PC-9 (cell line): ENCODE measurements at regions not wholly inside any gene's neighbourhood (a gene's known extent, or its start where the extent isn't known, plus 50 kb on each side); places are given as distances from the start of the nearest gene placed in this dataset.

Experiments used
- EZH2 ChIP-seq: fragments of 200-600 bp; sonication (generic); IDR thresholded peaks from 2 replicates; pipeline ENCODE4 v1.8.0; 2017; ENCODE audit warnings: antibody characterized with exemption, low read depth
- TF ChIP-seq, protein P1 (sequence below): fragments of 200-600 bp; sonication (generic); conservative IDR thresholded peaks from 2 replicates; pipeline ENCODE4 v1.6.1; 2017; ENCODE audit warnings: mixed run types, antibody characterized with exemption, mild to moderate bottlenecking, moderate library complexity

DNA sequence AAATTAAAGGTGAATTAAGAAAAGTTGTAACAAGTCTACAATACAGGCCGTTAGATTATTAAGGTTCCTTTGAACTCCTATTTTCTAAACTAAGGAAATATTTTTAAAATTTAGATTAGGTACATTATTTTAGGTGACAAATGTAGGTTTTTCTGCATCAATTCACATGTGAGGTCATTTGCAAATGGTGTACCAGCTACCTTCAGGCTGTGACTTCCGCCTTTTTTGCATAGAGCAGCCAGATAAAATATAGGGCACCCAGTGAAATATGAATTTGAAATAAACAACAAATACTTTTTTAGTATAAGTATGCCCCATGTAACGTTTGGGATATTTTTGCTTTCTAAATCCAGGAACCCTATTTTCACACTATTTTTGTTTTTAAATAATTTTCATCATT lies 544.0 kb downstream of the LMO4 start:
- TF ChIP-seq, protein P1, sequence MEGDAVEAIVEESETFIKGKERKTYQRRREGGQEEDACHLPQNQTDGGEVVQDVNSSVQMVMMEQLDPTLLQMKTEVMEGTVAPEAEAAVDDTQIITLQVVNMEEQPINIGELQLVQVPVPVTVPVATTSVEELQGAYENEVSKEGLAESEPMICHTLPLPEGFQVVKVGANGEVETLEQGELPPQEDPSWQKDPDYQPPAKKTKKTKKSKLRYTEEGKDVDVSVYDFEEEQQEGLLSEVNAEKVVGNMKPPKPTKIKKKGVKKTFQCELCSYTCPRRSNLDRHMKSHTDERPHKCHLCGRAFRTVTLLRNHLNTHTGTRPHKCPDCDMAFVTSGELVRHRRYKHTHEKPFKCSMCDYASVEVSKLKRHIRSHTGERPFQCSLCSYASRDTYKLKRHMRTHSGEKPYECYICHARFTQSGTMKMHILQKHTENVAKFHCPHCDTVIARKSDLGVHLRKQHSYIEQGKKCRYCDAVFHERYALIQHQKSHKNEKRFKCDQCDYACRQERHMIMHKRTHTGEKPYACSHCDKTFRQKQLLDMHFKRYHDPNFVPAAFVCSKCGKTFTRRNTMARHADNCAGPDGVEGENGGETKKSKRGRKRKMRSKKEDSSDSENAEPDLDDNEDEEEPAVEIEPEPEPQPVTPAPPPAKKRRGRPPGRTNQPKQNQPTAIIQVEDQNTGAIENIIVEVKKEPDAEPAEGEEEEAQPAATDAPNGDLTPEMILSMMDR, result no peak
- TF ChIP-seq EZH2, result no peak
